ENCODE measurements at regions not wholly inside any gene's neighbourhood (a gene's known extent, or its start where the extent isn't known, plus 50 kb on each side); places are given as distances from the start of the nearest gene placed in this dataset.

GRCh38 chr17:79305768-79306423 lies 231.3 kb downstream of the ENGASE start:
- DNase-seq (ENCODE audit: low read depth, low spot score), result no peak
- no peak overlapping the region for H3K27ac ChIP-seq

DNA sequence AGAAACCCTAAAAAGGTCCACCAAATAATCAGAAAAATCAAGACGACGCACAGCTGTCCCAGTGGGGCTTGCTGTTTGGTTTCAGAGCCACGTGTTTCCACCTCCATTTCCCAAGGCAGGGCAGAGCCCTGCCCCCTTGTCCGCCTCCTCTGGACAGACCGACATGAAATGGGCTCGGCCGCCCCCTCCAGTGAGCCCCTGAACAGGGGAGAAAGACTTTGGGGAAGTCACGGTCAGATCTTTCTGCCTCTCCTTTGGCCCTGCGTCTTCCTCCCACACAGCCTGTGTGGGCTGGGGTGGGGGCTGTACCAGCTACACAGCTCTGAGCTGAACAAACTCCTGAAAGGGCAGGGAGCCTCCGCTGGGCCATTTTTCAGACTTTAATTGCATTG lies 230.7 kb downstream of the ENGASE start:
- no peak overlapping the region for H3K27ac ChIP-seq
- no peak for DNase-seq (ENCODE audit: low read depth, low spot score)

DNA sequence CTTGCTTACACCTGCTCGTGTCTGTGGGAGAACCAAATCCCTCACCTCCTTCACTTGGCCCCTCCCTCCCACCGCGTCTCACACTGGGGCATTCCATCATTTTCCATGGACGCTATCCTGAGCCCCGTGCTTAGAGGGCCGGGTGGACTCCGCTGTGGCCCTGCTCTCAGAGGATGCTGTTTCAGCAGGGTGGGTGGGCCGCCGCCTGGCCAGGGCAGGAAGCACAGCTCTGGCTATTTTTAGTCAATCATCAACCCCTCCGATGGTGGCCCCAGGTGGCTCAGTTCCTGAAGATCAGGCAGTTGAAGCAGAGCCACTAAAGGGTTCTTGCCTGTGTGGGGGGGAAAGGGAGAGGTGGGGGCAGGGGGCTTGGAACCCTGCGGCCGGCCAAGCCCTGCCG lies 230.3 kb downstream of the ENGASE start:
- no peak overlapping the region for H3K27ac ChIP-seq
- DNase-seq (ENCODE audit: low read depth, low spot score), result no peak

DNA sequence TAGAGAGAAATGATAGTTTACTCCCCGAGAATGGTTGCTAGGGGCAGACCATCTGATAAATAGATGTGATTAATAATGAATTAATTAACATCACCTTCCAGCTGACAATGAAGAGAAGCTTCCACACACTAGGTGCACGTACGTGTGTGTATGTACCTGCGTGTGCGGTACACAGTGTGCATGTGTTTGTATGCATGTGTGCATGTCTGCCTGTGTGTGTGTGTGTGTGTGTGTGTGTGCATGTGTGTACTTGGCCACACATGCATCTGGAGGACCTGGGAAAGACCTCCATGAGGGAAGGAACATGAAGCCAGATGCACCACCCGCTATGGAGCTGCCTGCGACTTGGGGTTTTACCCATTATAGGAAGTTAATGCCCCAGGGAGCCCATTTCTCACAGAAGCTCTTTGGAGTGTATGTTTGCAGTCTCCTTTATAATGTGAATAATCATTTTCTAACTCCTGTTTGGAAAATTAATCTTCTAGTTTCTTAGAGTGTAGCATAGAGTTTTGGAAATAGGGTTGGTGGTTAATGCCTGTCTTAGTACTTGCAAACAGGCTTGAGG lies 229.1 kb downstream of the ENGASE start:
- H3K27ac ChIP-seq, result no peak overlapping the region
- DNase-seq (ENCODE audit: low read depth, low spot score), result no peak

GRCh38 chr17:79301469-79301868 lies 226.8 kb downstream of the ENGASE start:
- DNase-seq (ENCODE audit: low read depth, low spot score), result no peak
- H3K27ac ChIP-seq, result no peak overlapping the region

DNA sequence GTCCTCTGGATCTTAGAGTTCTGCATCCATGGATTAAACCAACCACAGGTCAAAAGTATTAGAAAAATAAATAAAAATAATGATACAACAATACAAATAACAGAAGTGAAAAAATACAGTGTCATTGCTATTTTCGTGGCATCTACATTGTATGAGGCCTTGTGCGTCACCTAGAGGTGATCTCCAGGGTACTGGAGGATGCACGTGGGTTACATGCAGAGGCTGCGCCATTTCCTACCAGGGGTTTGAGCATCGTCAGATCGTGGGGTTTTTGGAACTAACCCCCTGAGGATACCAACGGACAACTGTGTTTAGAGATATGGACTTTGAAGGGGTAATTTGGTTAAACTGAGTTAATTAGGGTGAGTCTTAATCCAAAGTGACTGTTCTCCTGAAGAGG lies 224.7 kb downstream of the ENGASE start:
- no peak for DNase-seq (ENCODE audit: low read depth, low spot score)
- no peak overlapping the region for H3K27ac ChIP-seq

- no peak for DNase-seq (ENCODE audit: low read depth, low spot score)
- no peak overlapping the region for H3K27ac ChIP-seq
These were observed 224.2 kb downstream of the ENGASE start for GRCh38 chr17:79298799-79299198.

DNA sequence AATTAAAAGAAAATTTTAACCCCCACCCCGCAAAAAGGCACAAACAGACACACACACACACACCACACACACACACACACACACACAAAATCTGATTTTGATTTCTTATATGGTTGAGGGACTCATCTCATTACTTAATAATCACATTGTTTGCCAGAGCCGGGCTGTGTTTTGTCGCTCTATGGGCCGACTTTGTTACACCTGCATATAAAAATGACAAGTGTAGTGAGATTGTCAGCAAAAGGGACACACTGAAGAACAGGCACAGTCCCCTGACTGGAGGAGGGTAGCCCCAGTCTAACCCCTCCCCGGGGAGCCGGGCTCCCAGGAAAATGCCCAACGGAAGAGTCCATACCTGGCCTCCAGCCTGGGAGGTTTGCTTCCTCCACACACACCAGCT lies 221.6 kb downstream of the ENGASE start:
- H3K27ac ChIP-seq, result no peak overlapping the region
- DNase-seq (ENCODE audit: low read depth, low spot score), result no peak

DNA sequence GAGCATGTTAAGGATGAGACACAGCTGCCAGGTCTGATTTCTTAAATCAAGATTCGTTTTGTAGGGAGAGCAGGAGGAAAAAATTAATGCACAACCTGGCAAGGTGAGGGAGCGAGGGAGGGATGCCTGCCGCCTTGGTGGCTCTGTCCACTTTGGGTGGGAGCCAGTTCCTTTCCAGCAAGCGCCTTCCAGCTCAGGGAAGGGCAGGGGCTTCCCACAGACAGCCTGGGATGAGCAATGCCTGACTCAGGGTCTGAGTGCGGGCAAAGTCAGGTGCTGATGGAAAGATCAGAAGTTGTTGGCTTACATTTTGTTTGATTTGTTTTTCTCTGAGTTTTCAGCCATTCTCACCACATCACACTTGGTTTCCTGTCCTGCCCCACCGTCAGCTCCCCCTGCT lies 220.7 kb downstream of the ENGASE start:
- H3K27ac ChIP-seq, result no peak overlapping the region
- DNase-seq (ENCODE audit: low read depth, low spot score), result no peak

DNA sequence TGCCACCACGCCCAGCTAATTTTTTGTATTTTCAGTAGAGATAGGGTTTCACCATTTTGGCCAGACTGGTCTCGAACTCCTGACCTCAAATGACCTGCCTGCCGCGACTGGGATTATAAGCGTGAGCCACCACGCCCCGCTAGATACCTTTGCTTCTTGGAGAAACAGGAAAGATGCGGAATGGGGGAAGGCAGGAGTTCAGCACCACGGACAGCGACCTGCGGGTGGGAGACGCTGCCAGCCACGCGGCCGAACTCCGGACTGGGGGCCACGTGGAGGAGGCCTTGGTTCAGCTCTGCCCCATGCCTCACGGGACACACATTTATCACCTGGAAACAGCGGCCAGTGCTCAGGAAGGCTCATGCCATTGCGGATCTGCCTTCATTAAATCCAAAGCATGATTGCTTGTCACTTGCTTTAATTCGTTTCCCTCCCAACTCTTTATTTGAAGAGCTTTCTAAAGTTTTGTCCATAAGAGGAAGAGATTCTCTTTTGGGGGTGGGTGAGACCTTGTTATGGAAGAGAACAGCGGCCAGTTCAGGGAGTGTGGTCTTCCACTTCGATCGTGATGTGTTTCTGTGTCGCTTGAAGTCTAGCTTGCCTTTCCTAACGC lies 219.9 kb downstream of the ENGASE start:
- no peak for DNase-seq (ENCODE audit: low read depth, low spot score)
- no peak overlapping the region for H3K27ac ChIP-seq

- no peak overlapping the region for H3K27ac ChIP-seq
- DNase-seq (ENCODE audit: low read depth, low spot score), result no peak
These were observed 217.9 kb downstream of the ENGASE start for GRCh38 chr17:79292501-79292900.

DNA sequence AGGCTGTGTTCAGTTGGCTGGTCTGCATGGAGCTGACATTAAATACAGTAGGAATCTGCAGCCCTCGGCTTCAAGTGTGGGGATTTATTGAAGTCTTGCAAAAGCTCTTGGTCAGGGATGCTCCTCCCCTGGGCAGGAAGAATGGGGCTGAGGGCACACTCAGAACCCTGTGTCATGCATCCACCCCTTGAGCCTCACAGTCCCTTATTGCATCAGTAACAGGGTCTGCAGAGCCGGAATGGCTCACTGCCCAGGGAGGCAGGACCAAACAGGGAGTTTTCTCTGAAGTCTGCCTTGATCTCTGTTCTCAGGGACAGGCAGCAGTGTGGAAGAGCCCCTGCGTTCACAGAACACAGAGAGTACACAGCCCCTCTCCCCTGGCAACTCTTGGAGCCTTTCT lies 216.8 kb downstream of the ENGASE start:
- no peak overlapping the region for H3K27ac ChIP-seq
- DNase-seq (ENCODE audit: low read depth, low spot score), result no peak

DNA sequence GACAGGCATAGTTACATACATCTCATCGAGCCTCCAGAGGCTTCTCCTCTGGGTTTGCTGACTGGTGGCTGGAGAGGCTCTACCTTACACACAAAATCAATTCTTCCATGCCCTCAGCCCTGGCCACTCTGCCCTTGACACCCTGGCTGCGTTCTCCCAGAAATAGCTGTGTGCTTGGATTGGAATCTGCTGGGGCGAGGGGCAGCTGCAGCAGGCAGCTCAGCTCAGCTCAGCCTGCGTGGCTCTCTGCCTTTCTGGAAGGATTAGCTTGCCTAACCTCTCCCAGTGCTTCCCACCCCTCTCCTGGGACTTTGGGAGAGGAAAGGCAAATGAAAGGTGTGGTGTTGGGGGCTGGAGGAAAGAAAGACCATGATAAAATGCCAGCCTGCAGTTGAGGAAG lies 216.1 kb downstream of the ENGASE start:
- DNase-seq (ENCODE audit: low read depth, low spot score), result no peak
- H3K27ac ChIP-seq, result no peak overlapping the region

GRCh38 chr17:79288950-79289349 lies 214.3 kb downstream of the ENGASE start:
- DNase-seq (ENCODE audit: low read depth, low spot score), result no peak
- no peak overlapping the region for H3K27ac ChIP-seq

DNA sequence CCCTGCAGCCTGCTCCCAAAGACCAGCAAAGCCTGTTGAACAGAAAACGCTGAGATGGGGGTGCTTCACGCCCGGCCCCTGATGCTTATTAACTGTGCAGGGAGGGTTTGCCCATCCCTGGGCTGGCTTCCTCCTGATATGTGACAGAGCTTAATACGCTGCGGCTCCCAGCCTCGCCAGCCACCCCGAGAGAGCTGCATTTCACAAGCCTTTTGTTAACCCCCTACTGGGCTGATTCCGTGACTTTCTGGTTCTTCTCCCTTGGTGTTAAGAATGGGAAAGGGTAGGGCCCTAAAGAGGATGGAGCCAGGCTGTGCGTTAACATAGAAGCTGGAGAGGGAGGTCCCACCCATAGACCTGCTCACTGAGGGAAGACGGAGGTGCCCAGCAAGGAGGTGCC lies 211.8 kb downstream of the ENGASE start:
- no peak for DNase-seq (ENCODE audit: low read depth, low spot score)
- no peak overlapping the region for H3K27ac ChIP-seq

DNA sequence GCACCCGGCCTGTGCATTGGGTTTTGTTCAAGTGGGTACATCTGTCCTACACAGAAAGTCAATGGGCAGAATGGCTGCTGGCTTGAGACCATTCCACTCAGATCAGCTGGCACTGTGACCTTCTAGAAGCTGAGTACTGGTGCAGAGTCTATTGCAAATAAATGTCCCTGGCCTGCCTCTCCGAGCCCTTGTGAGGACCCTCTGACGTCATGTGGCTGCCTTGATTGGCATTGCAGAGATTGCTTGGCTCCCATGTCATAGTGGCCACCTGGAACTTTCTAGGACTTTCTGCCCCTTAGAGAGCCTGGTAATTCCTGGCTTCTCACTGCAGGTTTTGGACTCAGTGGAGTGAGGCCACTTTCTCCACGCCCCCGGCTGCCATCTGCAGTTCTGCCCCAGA lies 211.3 kb downstream of the ENGASE start:
- DNase-seq (ENCODE audit: low read depth, low spot score), result no peak
- H3K27ac ChIP-seq, result no peak overlapping the region

DNA sequence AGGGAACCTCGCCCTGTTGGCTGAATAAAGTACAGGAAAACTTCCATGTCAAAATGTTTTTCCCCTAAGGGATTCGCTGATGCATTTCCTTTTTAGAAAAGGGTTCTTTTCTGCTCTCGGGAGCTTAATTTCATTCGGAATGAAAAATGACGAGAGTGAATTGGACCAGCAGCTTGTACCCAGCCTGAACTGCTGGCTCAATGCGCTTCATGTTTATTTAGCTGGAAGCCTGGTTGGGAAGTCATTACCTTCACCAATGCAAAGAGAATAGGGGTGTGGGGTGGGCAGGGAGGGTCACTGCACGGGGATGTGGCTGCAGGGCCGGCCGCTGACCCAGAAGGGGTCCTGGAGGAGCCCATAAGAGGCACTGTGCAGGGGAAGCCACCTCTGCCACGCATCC lies 207.7 kb downstream of the ENGASE start:
- no peak for DNase-seq (ENCODE audit: low read depth, low spot score)
- no peak overlapping the region for H3K27ac ChIP-seq

DNA sequence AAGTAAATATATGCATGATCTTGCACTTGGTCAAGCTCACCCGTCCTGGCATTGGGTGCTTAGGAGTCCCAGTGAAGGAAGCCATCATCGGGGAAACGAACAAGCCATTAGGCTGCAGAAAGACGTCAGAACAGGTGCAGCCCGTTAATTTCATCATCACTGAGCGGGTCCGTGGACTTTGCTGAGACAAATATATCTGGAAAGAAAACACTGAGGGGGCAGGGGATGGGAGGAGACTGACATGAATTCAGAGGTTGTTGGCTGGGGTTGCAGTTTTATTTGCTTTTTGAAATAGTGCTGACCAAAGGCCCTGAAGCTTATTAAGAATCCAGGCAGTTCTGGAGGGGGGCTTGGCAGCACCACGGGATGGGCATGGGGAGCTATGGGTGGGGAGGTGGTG lies 207.2 kb downstream of the ENGASE start:
- H3K27ac ChIP-seq, result no peak overlapping the region
- no peak for DNase-seq (ENCODE audit: low read depth, low spot score)

DNA sequence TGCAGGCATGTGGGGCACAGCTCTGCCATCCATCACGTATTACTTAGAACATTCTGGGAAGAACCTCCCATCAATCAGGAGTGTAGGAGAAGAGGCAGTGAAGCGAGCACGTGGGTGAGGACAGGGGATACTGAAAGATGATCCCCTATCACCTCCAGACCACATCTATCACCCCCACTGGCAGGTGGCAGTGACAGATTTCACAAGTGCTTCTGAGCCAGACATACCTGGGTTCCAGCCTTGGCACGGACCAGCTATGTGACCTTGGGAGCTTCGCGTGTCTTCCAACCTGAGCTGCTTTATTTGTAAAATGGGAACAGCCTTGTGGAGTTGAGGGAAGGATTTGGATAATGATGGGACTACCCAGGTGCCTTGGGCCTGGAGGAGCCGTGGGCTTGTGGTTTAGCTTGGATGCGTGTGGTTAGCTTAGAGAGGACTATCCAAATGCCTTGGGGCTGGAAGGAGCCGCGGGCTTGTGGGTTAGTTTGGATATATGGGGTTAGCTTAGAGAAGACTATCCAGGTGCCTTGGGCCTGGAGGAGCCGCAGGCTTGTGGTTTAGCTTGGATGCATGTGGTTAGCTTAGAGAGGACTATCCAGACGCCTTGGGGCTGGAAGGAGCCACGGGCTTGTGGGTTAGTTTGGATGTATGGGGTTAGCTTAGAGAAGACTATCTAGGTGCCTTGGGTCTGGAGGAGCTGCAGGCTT lies 206.4 kb downstream of the ENGASE start:
- no peak overlapping the region for H3K27ac ChIP-seq
- DNase-seq (ENCODE audit: low read depth, low spot score), result no peak

- no peak for DNase-seq (ENCODE audit: low read depth, low spot score)
- H3K27ac ChIP-seq, result no peak overlapping the region
These were observed 205.4 kb downstream of the ENGASE start for GRCh38 chr17:79280010-79280409.

- no peak for DNase-seq (ENCODE audit: low read depth, low spot score)
These were observed 204.7 kb downstream of the ENGASE start for GRCh38 chr17:79279320-79279719.

DNA sequence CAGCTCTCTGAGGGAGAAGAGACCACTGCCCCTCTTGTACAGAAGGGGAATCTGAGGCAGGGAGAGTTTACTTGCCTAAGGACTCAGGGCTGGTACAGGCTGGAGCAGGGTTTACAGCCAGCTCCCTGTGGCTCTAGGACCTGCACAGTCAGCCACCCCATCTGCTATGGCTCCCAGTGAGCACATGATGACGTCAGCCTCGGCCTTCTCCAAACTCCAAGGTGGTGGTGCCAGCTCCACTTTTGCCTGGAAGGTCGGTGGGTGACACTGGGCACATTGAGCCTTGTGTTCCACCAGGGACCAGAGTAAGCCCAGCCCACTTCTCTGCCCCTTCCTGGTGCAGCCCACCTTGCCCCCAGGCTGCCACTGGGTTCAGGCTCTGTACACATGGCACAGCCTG lies 202.2 kb downstream of the ENGASE start:
- H3K27ac ChIP-seq, result no peak overlapping the region
- no peak for DNase-seq (ENCODE audit: low read depth, low spot score)

More at GRCh38 chr17:79279320-79279719, 204.7 kb downstream of the ENGASE start:
- H3K27ac ChIP-seq, result no peak overlapping the region
